IMR-90 (cell line): ENCODE measurements at regions not wholly inside any gene's neighbourhood (a gene's known extent, or its start where the extent isn't known, plus 50 kb on each side); places are given as distances from the start of the nearest gene placed in this dataset.

ENCODE experiments used
- CTCF ChIP-seq: conservative IDR thresholded peaks from 2 replicates; pipeline ENCODE4 v1.5.1; 2012; ENCODE audit warnings: mild to moderate bottlenecking, low read depth, low read length, improper control_type of control experiment
- MAFK ChIP-seq: IDR thresholded peaks from 2 replicates; pipeline ENCODE4 v1.6.1; 2012; ENCODE audit warnings: low read depth, low read length, improper control_type of control experiment
- MAZ ChIP-seq: IDR thresholded peaks from 2 replicates; pipeline ENCODE4 v1.6.1; 2012; ENCODE audit warnings: low read depth, mild to moderate bottlenecking, low read length, improper control_type of control experiment, moderate library complexity, borderline replicate concordance
- POLR2A ChIP-seq: IDR thresholded peaks from 2 replicates; pipeline ENCODE4 v1.6.1; 2012; ENCODE audit warnings: mild to moderate bottlenecking, low read depth, low read length

GRCh38 chr1:101667761-101668160 lies 329.0 kb downstream of the OLFM3 start:
- TF ChIP-seq CTCF = no peak
- no peak for TF ChIP-seq MAZ
- no peak for TF ChIP-seq POLR2A
- TF ChIP-seq MAFK = no peak
